ENCODE measurements at regions not wholly inside any gene's neighbourhood (a gene's known extent, or its start where the extent isn't known, plus 50 kb on each side); places are given as distances from the start of the nearest gene placed in this dataset.
A peak's percentile ranks its signal among the peaks of the same experiment; 100 is the strongest.
"Not testable (repeated sequence)": the region's sequence is repeated elsewhere in the genome, so short reads cannot be mapped to it uniquely, and the experiment has no call there.

GRCh38 chr6:90372450-90372849, 75.8 kb upstream of the BACH2 start:
- DNase-seq (ENCODE audit: low read depth) = no peak

- no peak for DNase-seq (ENCODE audit: low read depth)
Measured at GRCh38 chr6:90370493-90370959, 73.9 kb upstream of the BACH2 start.

GRCh38 chr6:90369651-90370050, 73.0 kb upstream of the BACH2 start:
- DNase-seq (ENCODE audit: low read depth) = no peak

GRCh38 chr6:90369024-90369519, 72.4 kb upstream of the BACH2 start:
- peak; percentile 93 for DNase-seq (ENCODE audit: low read depth)

GRCh38 chr6:90368601-90369000, 72.0 kb upstream of the BACH2 start:
- DNase-seq (ENCODE audit: low read depth) = no peak

GRCh38 chr6:90368001-90368400, 71.4 kb upstream of the BACH2 start:
- DNase-seq (ENCODE audit: low read depth) = no peak

- no peak for DNase-seq (ENCODE audit: low read depth)
Measured at GRCh38 chr6:90365565-90366219, 69.0 kb upstream of the BACH2 start.

GRCh38 chr6:90365002-90365401, 68.4 kb upstream of the BACH2 start:
- DNase-seq (ENCODE audit: low read depth) = no peak

- DNase-seq (ENCODE audit: low read depth) = no peak
Measured at GRCh38 chr6:90364286-90364685, 67.6 kb upstream of the BACH2 start.

GRCh38 chr6:90362318-90362717, 65.7 kb upstream of the BACH2 start:
- DNase-seq (ENCODE audit: low read depth) = peak; percentile 36

- DNase-seq (ENCODE audit: low read depth) = no peak
Measured at GRCh38 chr6:90361174-90361573, 64.5 kb upstream of the BACH2 start.

GRCh38 chr6:90358036-90358770, 61.6 kb upstream of the BACH2 start:
- DNase-seq (ENCODE audit: low read depth) = not testable (repeated sequence)

- no peak for DNase-seq (ENCODE audit: low read depth)
Measured at GRCh38 chr6:90356012-90356421, 59.4 kb upstream of the BACH2 start.

GRCh38 chr6:90354961-90355360, 58.3 kb upstream of the BACH2 start:
- no peak for DNase-seq (ENCODE audit: low read depth)

GRCh38 chr6:90351696-90352095, 55.1 kb upstream of the BACH2 start:
- DNase-seq (ENCODE audit: low read depth) = no peak

GRCh38 chr6:90350689-90351554, 54.3 kb upstream of the BACH2 start:
- DNase-seq (ENCODE audit: low read depth) = no peak

GRCh38 chr6:90347411-90347851, 50.8 kb upstream of the BACH2 start:
- DNase-seq (ENCODE audit: low read depth) = no peak

- no peak for DNase-seq (ENCODE audit: low read depth)
Measured at GRCh38 chr6:90346729-90347128, 50.1 kb upstream of the BACH2 start.

Data from forelimb muscle (tissue), 1 donor.